SK-N-MC (cell line): ENCODE measurements at regions not wholly inside any gene's neighbourhood (a gene's known extent, or its start where the extent isn't known, plus 50 kb on each side); places are given as distances from the start of the nearest gene placed in this dataset.

ENCODE experiments used
- EZH2 ChIP-seq: fragments of 200-600 bp; sonication (generic); IDR thresholded peaks from one replicate; pipeline ENCODE4 v1.6.1; 2017; ENCODE audit warnings: antibody characterized with exemption
- FOXP2 ChIP-seq: optimal IDR thresholded peaks from 2 replicates; pipeline ENCODE3; 2011; ENCODE audit warnings: mild to moderate bottlenecking, moderate library complexity; ENCODE audit not compliant: insufficient read depth; ENCODE audit errors: extremely low read length, control extremely low read depth
- POLR2AphosphoS5 ChIP-seq: IDR thresholded peaks from 2 replicates; pipeline ENCODE4 v1.6.1; 2012; ENCODE audit warnings: mild to moderate bottlenecking, low read depth, low read length, borderline replicate concordance

GRCh38 chr10:57031346-57031745 is 670.3 kb upstream of the ZWINT start:
- no peak for TF ChIP-seq POLR2AphosphoS5
- no peak for TF ChIP-seq EZH2
- no peak for TF ChIP-seq FOXP2
